ENCODE measurements at regions not wholly inside any gene's neighbourhood (a gene's known extent, or its start where the extent isn't known, plus 50 kb on each side); places are given as distances from the start of the nearest gene placed in this dataset.

GRCh38 chr2:41871080-41871479 is 176.7 kb upstream of the PKDCC start:
- Histone ChIP-seq H3K27ac (no peak overlapping the region), H3K4me2 (no peak overlapping the region), H2AFZ (ENCODE audit: low read depth) (no peak overlapping the region), H3K4me3 (IDR thresholded peaks at IDR 0.05; ENCODE audit: insufficient read depth, low read depth, low read length) (no peak overlapping the region), H4K20me1 (ENCODE audit: insufficient read depth) (no peaks in the 10 kb centered on the region), H3K27me3 (ENCODE audit: insufficient read depth, low read depth) (peaks cover 3% of the 10 kb centered on the region; the same call in 1 of the 2 replicates), H3K79me2 (ENCODE audit: insufficient read depth, low read depth) (no peaks in the 10 kb centered on the region), H3K4me1 (ENCODE audit: low read depth, poor library complexity, severe bottlenecking) (peaks cover 23% of the 10 kb centered on the region), H3K9ac (no peak overlapping the region), H3K36me3 (ENCODE audit: insufficient read depth) (no peaks in the 10 kb centered on the region)
- TF ChIP-seq CTCF (conservative IDR thresholded peaks at IDR 0.05; ENCODE audit: low read depth, low read length) = no peak

- Histone ChIP-seq H3K36me3 (ENCODE audit: insufficient read depth) (no peaks in the 10 kb centered on the region), H3K27me3 (ENCODE audit: insufficient read depth, low read depth) (peaks cover 3% of the 10 kb centered on the region; the same call in 1 of the 2 replicates), H3K4me1 (ENCODE audit: low read depth, poor library complexity, severe bottlenecking) (peaks cover 23% of the 10 kb centered on the region), H3K4me3 (IDR thresholded peaks at IDR 0.05; ENCODE audit: insufficient read depth, low read depth, low read length) (no peak overlapping the region), H3K4me2 (peak overlapping the region; percentile 22; the same call in 1 of the 2 replicates), H3K27ac (no peak overlapping the region), H4K20me1 (ENCODE audit: insufficient read depth) (no peaks in the 10 kb centered on the region), H3K79me2 (ENCODE audit: insufficient read depth, low read depth) (no peaks in the 10 kb centered on the region), H3K9ac (no peak overlapping the region), H2AFZ (ENCODE audit: low read depth) (no peak overlapping the region)
- TF ChIP-seq CTCF (conservative IDR thresholded peaks at IDR 0.05; ENCODE audit: low read depth, low read length) = no peak
Measured at GRCh38 chr2:41872646-41873045, 175.2 kb upstream of the PKDCC start.

- H3K27ac ChIP-seq = no peak overlapping the region
- peak overlapping the region; percentile 22; the same call in 1 of the 2 replicates for H3K4me2 ChIP-seq
- H3K4me1 ChIP-seq (ENCODE audit: low read depth, poor library complexity, severe bottlenecking) = peaks cover 26% of the 10 kb centered on the region
- peaks cover 3% of the 10 kb centered on the region; the same call in 1 of the 2 replicates for H3K27me3 ChIP-seq (ENCODE audit: insufficient read depth, low read depth)
- no peak overlapping the region for H3K9ac ChIP-seq
- H3K4me3 ChIP-seq (IDR thresholded peaks at IDR 0.05; ENCODE audit: insufficient read depth, low read depth, low read length) = no peak overlapping the region
- no peak overlapping the region for H2AFZ ChIP-seq (ENCODE audit: low read depth)
- no peaks in the 10 kb centered on the region for H3K79me2 ChIP-seq (ENCODE audit: insufficient read depth, low read depth)
- TF ChIP-seq CTCF (conservative IDR thresholded peaks at IDR 0.05; ENCODE audit: low read depth, low read length) = no peak
- H4K20me1 ChIP-seq (ENCODE audit: insufficient read depth) = no peaks in the 10 kb centered on the region
- H3K36me3 ChIP-seq (ENCODE audit: insufficient read depth) = no peaks in the 10 kb centered on the region
Measured at GRCh38 chr2:41873102-41874031, 174.5 kb upstream of the PKDCC start.

- peaks cover 42% of the 10 kb centered on the region for H3K4me1 ChIP-seq (ENCODE audit: low read depth, poor library complexity, severe bottlenecking)
Measured at GRCh38 chr2:41877114-41877678, 170.6 kb upstream of the PKDCC start.

More at GRCh38 chr2:41877114-41877678, 170.6 kb upstream of the PKDCC start:
- Histone ChIP-seq H3K27me3 (ENCODE audit: insufficient read depth, low read depth) (no peaks in the 10 kb centered on the region), H3K4me3 (IDR thresholded peaks at IDR 0.05; ENCODE audit: insufficient read depth, low read depth, low read length) (no peak overlapping the region), H3K36me3 (ENCODE audit: insufficient read depth) (no peaks in the 10 kb centered on the region), H3K79me2 (ENCODE audit: insufficient read depth, low read depth) (no peaks in the 10 kb centered on the region), H4K20me1 (ENCODE audit: insufficient read depth) (no peaks in the 10 kb centered on the region), H3K9ac (no peak overlapping the region), H3K4me2 (no peak overlapping the region), H3K27ac (no peak overlapping the region), H2AFZ (ENCODE audit: low read depth) (no peak overlapping the region)
- TF ChIP-seq CTCF (conservative IDR thresholded peaks at IDR 0.05; ENCODE audit: low read depth, low read length) = no peak
